Neural progenitor cell (in vitro differentiated cells): ENCODE measurements at regions not wholly inside any gene's neighbourhood (a gene's known extent, or its start where the extent isn't known, plus 50 kb on each side); places are given as distances from the start of the nearest gene placed in this dataset.
A peak's percentile ranks its signal among the peaks of the same experiment; 100 is the strongest.

ENCODE experiments used
- DNase-seq: peaks from one replicate; pipeline ENCODE4 v3.0.0-alpha.2; 2016; ENCODE audit warnings: low spot score
- H2AFZ ChIP-seq: fragments of 200-600 bp; sonication (generic); replicated peaks from 2 replicates; pipeline ENCODE4 v1.6.1; 2016; ENCODE audit warnings: antibody characterized with exemption
- H3F3A ChIP-seq: fragments of 200-600 bp; sonication (generic); 2 replicates; pipeline ENCODE4 v1.6.1; 2016; ENCODE audit warnings: antibody characterized with exemption, low read depth
- H3K27ac ChIP-seq: fragments of 200-600 bp; sonication (generic); 2 replicates; pipeline ENCODE4 v1.5.1; 2016; ENCODE audit warnings: mild to moderate bottlenecking
- H3K27me3 ChIP-seq: fragments of 200-600 bp; sonication (generic); 2 replicates; pipeline ENCODE4 v1.6.1; 2016; ENCODE audit warnings: mild to moderate bottlenecking, moderate library complexity
- H3K36me3 ChIP-seq: fragments of 200-600 bp; sonication (generic); 2 replicates; pipeline ENCODE4 v1.5.1; 2016
- H3K4me1 ChIP-seq: fragments of 200-600 bp; sonication (generic); 2 replicates; pipeline ENCODE4 v1.6.1; 2016; ENCODE audit warnings: mixed run types
- H3K4me2 ChIP-seq: fragments of 200-600 bp; sonication (generic); 2 replicates; pipeline ENCODE4 v1.6.1; 2016
- H3K4me3 ChIP-seq: fragments of 200-600 bp; sonication (generic); 2 replicates; pipeline ENCODE4 v1.5.1; 2016
- H3K79me2 ChIP-seq: fragments of 200-600 bp; sonication (generic); 2 replicates; pipeline ENCODE4 v1.6.1; 2016; ENCODE audit warnings: low read depth
- H3K9ac ChIP-seq: fragments of 200-600 bp; sonication (generic); 2 replicates; pipeline ENCODE4 v1.6.1; 2016
- H3K9me3 ChIP-seq: fragments of 200-600 bp; sonication (generic); 2 replicates; pipeline ENCODE4 v1.5.1; 2016; ENCODE audit warnings: low read depth
- H4K20me1 ChIP-seq: fragments of 200-600 bp; sonication (generic); 2 replicates; pipeline ENCODE4 v1.6.1; 2016; ENCODE audit warnings: low read depth
- H3K27ac Mint-ChIP-seq: 3 replicates; pipeline ENCODE4 v1.8.0; 2021; ENCODE audit warnings: mixed read lengths
- H3K27me3 Mint-ChIP-seq: 2 replicates; pipeline ENCODE4 v1.8.0; 2022; ENCODE audit warnings: low read depth, mild to moderate bottlenecking, inconsistent platforms, moderate library complexity, mixed read lengths; ENCODE audit not compliant: insufficient read depth
- H3K36me3 Mint-ChIP-seq: 3 replicates; pipeline ENCODE4 v1.8.0; 2021; ENCODE audit warnings: mixed read lengths
- H3K4me1 Mint-ChIP-seq: 3 replicates; pipeline ENCODE4 v1.8.0; 2021; ENCODE audit warnings: mixed read lengths
- H3K4me3 Mint-ChIP-seq: 3 replicates; pipeline ENCODE4 v1.8.0; 2021; ENCODE audit warnings: mild to moderate bottlenecking, moderate library complexity, mixed read lengths
- H3K9me3 Mint-ChIP-seq: 3 replicates; pipeline ENCODE4 v1.8.0; 2020; ENCODE audit warnings: mixed read lengths
- CTCF ChIP-seq: fragments of 200-600 bp; sonication (generic); IDR thresholded peaks from 2 replicates; pipeline ENCODE4 v1.5.1; 2017; ENCODE audit warnings: antibody characterized with exemption, mild to moderate bottlenecking
- EZH2 ChIP-seq: fragments of 200-600 bp; sonication (generic); IDR thresholded peaks from 2 replicates; pipeline ENCODE4 v1.6.1; 2017; ENCODE audit warnings: antibody characterized with exemption, mild to moderate bottlenecking, moderate library complexity
- EZH2phosphoT487 ChIP-seq: fragments of 200-600 bp; sonication (generic); IDR thresholded peaks from 2 replicates; pipeline ENCODE4 v1.6.1; 2017; ENCODE audit warnings: antibody characterized with exemption

- no peaks in the 10 kb centered on the region for H3K79me2 ChIP-seq
- no peak overlapping the region for H2AFZ ChIP-seq
- TF ChIP-seq EZH2, result no peak
- no peak for TF ChIP-seq CTCF
- no peak for TF ChIP-seq EZH2phosphoT487
- no peak overlapping the region for H3K4me3 ChIP-seq
- H3K9me3 ChIP-seq, result no peaks in the 10 kb centered on the region
- no peaks in the 10 kb centered on the region for H3K36me3 ChIP-seq
- no peaks in the 10 kb centered on the region for H4K20me1 ChIP-seq
- no peaks in the 10 kb centered on the region for H3K27me3 ChIP-seq
- Mint-ChIP-seq H3K4me3 (no peak overlapping the region), H3K4me1 (peaks cover 39% of the 10 kb centered on the region), H3K27me3 (peaks cover 15% of the 10 kb centered on the region), H3K36me3 (no peaks in the 10 kb centered on the region), H3K27ac (peak overlapping the region; percentile 36), H3K9me3 (no peaks in the 10 kb centered on the region)
- no peak for DNase-seq
- peaks cover 17% of the 10 kb centered on the region for H3F3A ChIP-seq
- H3K4me1 ChIP-seq, result peaks cover 13% of the 10 kb centered on the region
- no peak overlapping the region for H3K9ac ChIP-seq
- H3K4me2 ChIP-seq, result no peak overlapping the region
- no peak overlapping the region for H3K27ac ChIP-seq
Observed at GRCh38 chr12:113693693-113694092, 222.0 kb upstream of the LHX5 start.

GRCh38 chr12:113689047-113689610 lies 217.5 kb upstream of the LHX5 start:
- H3K4me1 Mint-ChIP-seq, result peaks cover 27% of the 10 kb centered on the region
- Histone ChIP-seq H3K27ac (no peak overlapping the region), H3K9ac (no peak overlapping the region), H3K4me3 (no peak overlapping the region), H3K27me3 (no peaks in the 10 kb centered on the region), H3K4me2 (no peak overlapping the region), H3K9me3 (no peaks in the 10 kb centered on the region), H3K79me2 (no peaks in the 10 kb centered on the region), H2AFZ (no peak overlapping the region), H3F3A (peaks cover 8% of the 10 kb centered on the region), H3K4me1 (peaks cover 2% of the 10 kb centered on the region), H3K36me3 (no peaks in the 10 kb centered on the region), H4K20me1 (no peaks in the 10 kb centered on the region)
- DNase-seq, result no peak
- H3K4me3 Mint-ChIP-seq, result no peak overlapping the region
- no peak overlapping the region for H3K27ac Mint-ChIP-seq
- peaks cover 7% of the 10 kb centered on the region for H3K27me3 Mint-ChIP-seq
- H3K9me3 Mint-ChIP-seq, result no peaks in the 10 kb centered on the region
- no peak for TF ChIP-seq EZH2
- no peak for TF ChIP-seq EZH2phosphoT487
- TF ChIP-seq CTCF, result no peak
- no peaks in the 10 kb centered on the region for H3K36me3 Mint-ChIP-seq

- H3K9me3 Mint-ChIP-seq, result no peaks in the 10 kb centered on the region
- no peak overlapping the region for H3K4me2 ChIP-seq
- no peak overlapping the region for H3K9ac ChIP-seq
- no peaks in the 10 kb centered on the region for H3K36me3 Mint-ChIP-seq
- H3K27ac ChIP-seq, result no peak overlapping the region
- no peaks in the 10 kb centered on the region for H3K79me2 ChIP-seq
- no peaks in the 10 kb centered on the region for H3K9me3 ChIP-seq
- H3K27me3 ChIP-seq, result no peaks in the 10 kb centered on the region
- peaks cover 9% of the 10 kb centered on the region for H3K4me1 ChIP-seq
- no peak overlapping the region for H3K4me3 ChIP-seq
- no peak overlapping the region for H2AFZ ChIP-seq
- no peak for DNase-seq
- H3F3A ChIP-seq, result peaks cover 4% of the 10 kb centered on the region
- no peak for TF ChIP-seq CTCF
- TF ChIP-seq EZH2phosphoT487, result no peak
- no peak for TF ChIP-seq EZH2
- no peak overlapping the region for H3K4me3 Mint-ChIP-seq
- peaks cover 9% of the 10 kb centered on the region for H3K27me3 Mint-ChIP-seq
- H3K4me1 Mint-ChIP-seq, result peaks cover 28% of the 10 kb centered on the region
- H3K36me3 ChIP-seq, result no peaks in the 10 kb centered on the region
- no peak overlapping the region for H3K27ac Mint-ChIP-seq
- no peaks in the 10 kb centered on the region for H4K20me1 ChIP-seq
Observed at GRCh38 chr12:113688313-113688712, 216.6 kb upstream of the LHX5 start.
